ENCODE measurements at regions not wholly inside any gene's neighbourhood (a gene's known extent, or its start where the extent isn't known, plus 50 kb on each side); places are given as distances from the start of the nearest gene placed in this dataset.

GRCh38 chr14:87304404-87304803 lies 688.6 kb downstream of the GALC start:
- H3K36me3 Mint-ChIP-seq = no peaks in the 10 kb centered on the region
- POLR2A ChIA-PET (ENCODE audit: partially characterized antibody) = no interaction called here

GRCh38 chr14:87286826-87287225 lies 706.2 kb downstream of the GALC start:
- H3K27ac ChIP-seq (ENCODE audit: low read depth, low read length) = no peak overlapping the region
- Mint-ChIP-seq H3K4me1 (no peaks in the 10 kb centered on the region), H3K27me3 (no peaks in the 10 kb centered on the region), H3K9me3 (peaks cover under 1 to 18% (median 8%) of the 10 kb centered on the region in 8 donors), H3K36me3 (no peaks in the 10 kb centered on the region), H3K27ac (no peak overlapping the region), H3K4me3 (no peak overlapping the region)
- ChIA-PET POLR2A (ENCODE audit: partially characterized antibody) (no interaction called here), CTCF (ENCODE audit: partially characterized antibody) (no interaction called here)
- no peaks in the 10 kb centered on the region for H3K27me3 ChIP-seq (ENCODE audit: insufficient read depth, low read length)
- no peak for DNase-seq
- no peaks in the 10 kb centered on the region for H3K36me3 ChIP-seq (ENCODE audit: insufficient read depth, low read length)
- H3K4me3 ChIP-seq (ENCODE audit: low read length in 2 of 2) = no peak overlapping the region
- H3K9me3 ChIP-seq (ENCODE audit: control insufficient read depth in 1 of 2, low read length in 2 of 2) = no peaks in the 10 kb centered on the region
- intact Hi-C loops (cut with micrococcal nuclease) = no loop called here
- H3K4me1 ChIP-seq (ENCODE audit: insufficient read depth, low read length) = no peaks in the 10 kb centered on the region

More at GRCh38 chr14:87304404-87304803, 688.6 kb downstream of the GALC start:
- H3K4me1 ChIP-seq (ENCODE audit: insufficient read depth, low read length) = no peaks in the 10 kb centered on the region
- Mint-ChIP-seq H3K4me3 (no peak overlapping the region), H3K4me1 (no peaks in the 10 kb centered on the region), H3K9me3 (peaks cover 0 to 8% (median under 1%) of the 10 kb centered on the region in 8 donors), H3K27ac (no peak overlapping the region), H3K27me3 (no peaks in the 10 kb centered on the region)
- no peak overlapping the region for H3K27ac ChIP-seq (ENCODE audit: low read depth, low read length)
- H3K36me3 ChIP-seq (ENCODE audit: insufficient read depth, low read length) = no peaks in the 10 kb centered on the region
- no peaks in the 10 kb centered on the region for H3K9me3 ChIP-seq (ENCODE audit: control insufficient read depth in 1 of 2, low read length in 2 of 2)
- H3K27me3 ChIP-seq (ENCODE audit: insufficient read depth, low read length) = no peaks in the 10 kb centered on the region
- DNase-seq = no peak
- CTCF ChIA-PET (ENCODE audit: partially characterized antibody) = no interaction called here
- intact Hi-C loops (cut with micrococcal nuclease) = no loop called here
- H3K4me3 ChIP-seq (ENCODE audit: low read length in 2 of 2) = no peak overlapping the region

DNA sequence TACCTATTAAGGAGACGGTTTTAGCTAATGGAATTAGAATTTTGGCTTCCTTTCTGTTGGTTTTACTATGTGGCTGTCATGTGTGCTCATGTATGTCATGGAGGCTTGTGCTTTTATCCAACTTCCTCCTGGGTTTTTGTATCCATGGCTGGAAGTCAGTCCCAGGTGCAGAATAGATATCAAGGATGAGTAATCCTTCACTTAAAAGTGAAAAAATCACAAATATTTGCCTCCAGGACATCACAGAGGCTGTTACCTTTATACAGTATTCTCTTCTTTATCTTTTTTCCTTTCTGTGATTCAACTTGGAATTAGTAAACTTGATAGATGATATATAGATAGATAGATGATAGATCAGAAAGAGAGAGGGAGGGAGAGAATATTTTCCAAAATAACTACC lies 706.8 kb downstream of the GALC start:
- Mint-ChIP-seq H3K4me3 (no peak overlapping the region), H3K4me1 (no peaks in the 10 kb centered on the region), H3K9me3 (peaks cover 0 to 12% (median 6%) of the 10 kb centered on the region in 8 donors), H3K27me3 (no peaks in the 10 kb centered on the region), H3K27ac (no peak overlapping the region), H3K36me3 (no peaks in the 10 kb centered on the region)
- Histone ChIP-seq H3K27ac (ENCODE audit: low read depth, low read length) (no peak overlapping the region), H3K36me3 (ENCODE audit: insufficient read depth, low read length) (no peaks in the 10 kb centered on the region), H3K9me3 (ENCODE audit: control insufficient read depth in 1 of 2, low read length in 2 of 2) (no peaks in the 10 kb centered on the region), H3K4me3 (ENCODE audit: low read length in 2 of 2) (no peak overlapping the region), H3K4me1 (ENCODE audit: insufficient read depth, low read length) (no peaks in the 10 kb centered on the region), H3K27me3 (ENCODE audit: insufficient read depth, low read length) (no peaks in the 10 kb centered on the region)
- CTCF ChIA-PET (ENCODE audit: partially characterized antibody) = no interaction called here
- POLR2A ChIA-PET (ENCODE audit: partially characterized antibody) = no interaction called here
- no peak for DNase-seq
- intact Hi-C loops (cut with micrococcal nuclease) = no loop called here

DNA sequence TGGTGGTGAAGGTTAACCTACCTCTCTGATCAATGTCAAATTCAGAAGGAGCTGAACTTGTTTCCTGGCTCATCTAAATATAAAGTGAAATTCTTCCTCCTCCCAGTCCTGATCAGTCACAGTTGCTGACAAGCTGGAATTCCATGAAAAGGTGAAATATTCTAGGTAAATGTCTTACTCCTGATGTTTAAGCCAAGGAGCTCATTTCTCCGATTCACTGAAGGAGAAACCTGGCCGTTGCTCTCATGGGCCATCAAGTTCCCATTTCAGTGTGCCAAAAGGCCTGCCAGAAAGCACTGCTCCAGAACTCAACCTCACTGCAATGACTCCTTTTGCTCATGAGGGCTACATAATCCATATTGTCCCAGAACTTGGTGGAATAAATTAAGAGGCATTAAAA lies 707.5 kb downstream of the GALC start:
- intact Hi-C loops (cut with micrococcal nuclease) = no loop called here
- ChIA-PET CTCF (ENCODE audit: partially characterized antibody) (no interaction called here), POLR2A (ENCODE audit: partially characterized antibody) (no interaction called here)
- Mint-ChIP-seq H3K27ac (no peak overlapping the region), H3K4me1 (no peaks in the 10 kb centered on the region), H3K36me3 (no peaks in the 10 kb centered on the region), H3K4me3 (no peak overlapping the region), H3K27me3 (no peaks in the 10 kb centered on the region), H3K9me3 (peaks cover 0 to 11% (median 7%) of the 10 kb centered on the region in 8 donors)
- Histone ChIP-seq H3K4me1 (ENCODE audit: insufficient read depth, low read length) (no peaks in the 10 kb centered on the region), H3K9me3 (ENCODE audit: control insufficient read depth in 1 of 2, low read length in 2 of 2) (no peaks in the 10 kb centered on the region), H3K27me3 (ENCODE audit: insufficient read depth, low read length) (no peaks in the 10 kb centered on the region), H3K4me3 (ENCODE audit: low read length in 2 of 2) (no peak overlapping the region), H3K36me3 (ENCODE audit: insufficient read depth, low read length) (no peaks in the 10 kb centered on the region), H3K27ac (ENCODE audit: low read depth, low read length) (no peak overlapping the region)
- DNase-seq = no peak

DNA sequence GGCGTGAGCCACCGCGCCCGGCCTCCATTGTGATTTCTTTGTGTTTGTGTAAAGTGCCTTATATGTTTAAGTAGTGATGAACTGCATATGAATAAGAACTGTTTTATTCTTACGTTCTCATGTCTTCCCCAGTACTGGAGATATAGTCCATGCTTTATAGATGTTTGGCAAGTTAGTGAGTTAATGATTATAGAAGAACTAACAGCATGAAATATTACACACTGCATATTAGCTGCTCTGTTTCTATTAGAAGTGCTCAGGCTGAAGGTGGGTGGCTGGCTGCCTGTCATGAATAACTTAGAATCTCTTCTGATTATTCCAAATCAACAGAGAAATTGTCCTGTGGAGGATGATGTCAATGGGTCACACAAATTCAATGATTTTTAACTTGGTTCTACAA lies 709.4 kb downstream of the GALC start:
- Mint-ChIP-seq H3K9me3 (peaks cover 0 to 13% (median 3%) of the 10 kb centered on the region in 8 donors), H3K36me3 (no peaks in the 10 kb centered on the region), H3K27ac (no peak overlapping the region), H3K27me3 (no peaks in the 10 kb centered on the region), H3K4me1 (no peaks in the 10 kb centered on the region), H3K4me3 (no peak overlapping the region)
- no peak for DNase-seq
- no peaks in the 10 kb centered on the region for H3K9me3 ChIP-seq (ENCODE audit: control insufficient read depth in 1 of 2, low read length in 2 of 2)
- H3K27me3 ChIP-seq (ENCODE audit: insufficient read depth, low read length) = no peaks in the 10 kb centered on the region
- no peaks in the 10 kb centered on the region for H3K36me3 ChIP-seq (ENCODE audit: insufficient read depth, low read length)
- H3K27ac ChIP-seq (ENCODE audit: low read depth, low read length) = no peak overlapping the region
- CTCF ChIA-PET (ENCODE audit: partially characterized antibody) = no interaction called here
- no peak overlapping the region for H3K4me3 ChIP-seq (ENCODE audit: low read length in 2 of 2)
- intact Hi-C loops (cut with micrococcal nuclease) = no loop called here
- POLR2A ChIA-PET (ENCODE audit: partially characterized antibody) = no interaction called here
- no peaks in the 10 kb centered on the region for H3K4me1 ChIP-seq (ENCODE audit: insufficient read depth, low read length)

DNA sequence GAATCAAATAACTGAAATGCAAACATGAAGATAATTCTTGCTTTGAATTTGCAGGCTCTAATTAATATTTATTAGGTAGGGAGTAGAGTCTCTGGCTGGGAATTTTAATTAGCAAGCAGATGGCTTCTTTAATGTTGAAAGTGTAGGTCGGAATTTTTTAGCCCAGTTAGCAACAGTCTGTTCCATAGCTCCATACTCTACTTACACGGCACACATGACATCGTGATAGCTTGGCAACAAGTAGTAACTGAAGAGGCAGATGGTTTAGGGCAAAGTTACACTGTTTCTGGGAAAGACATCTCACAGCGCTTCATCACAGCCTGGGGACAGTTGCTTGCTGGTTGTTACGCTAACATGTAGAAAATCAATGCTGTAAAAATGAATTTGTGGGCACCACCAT lies 710.7 kb downstream of the GALC start:
- H3K27me3 ChIP-seq (ENCODE audit: insufficient read depth, low read length) = no peaks in the 10 kb centered on the region
- H3K36me3 ChIP-seq (ENCODE audit: insufficient read depth, low read length) = no peaks in the 10 kb centered on the region
- no peaks in the 10 kb centered on the region for H3K9me3 ChIP-seq (ENCODE audit: control insufficient read depth in 1 of 2, low read length in 2 of 2)
- DNase-seq = no peak
- POLR2A ChIA-PET (ENCODE audit: partially characterized antibody) = no interaction called here
- H3K4me1 ChIP-seq (ENCODE audit: insufficient read depth, low read length) = no peaks in the 10 kb centered on the region
- no peak overlapping the region for H3K4me3 Mint-ChIP-seq
- H3K27ac Mint-ChIP-seq = no peak overlapping the region
- H3K27ac ChIP-seq (ENCODE audit: low read depth, low read length) = no peak overlapping the region
- H3K4me3 ChIP-seq (ENCODE audit: low read length in 2 of 2) = no peak overlapping the region
- CTCF ChIA-PET (ENCODE audit: partially characterized antibody) = no interaction called here
- no peaks in the 10 kb centered on the region for H3K27me3 Mint-ChIP-seq
- intact Hi-C loops (cut with micrococcal nuclease) = no loop called here
- peaks cover 0 to 12% (median 3%) of the 10 kb centered on the region in 8 donors for H3K9me3 Mint-ChIP-seq
- no peaks in the 10 kb centered on the region for H3K4me1 Mint-ChIP-seq
- no peaks in the 10 kb centered on the region for H3K36me3 Mint-ChIP-seq

GRCh38 chr14:87278415-87278814 lies 714.6 kb downstream of the GALC start:
- Histone ChIP-seq H3K9me3 (ENCODE audit: control insufficient read depth in 1 of 2, low read length in 2 of 2) (no peaks in the 10 kb centered on the region), H3K4me3 (ENCODE audit: low read length in 2 of 2) (no peak overlapping the region), H3K36me3 (ENCODE audit: insufficient read depth, low read length) (no peaks in the 10 kb centered on the region), H3K4me1 (ENCODE audit: insufficient read depth, low read length) (no peaks in the 10 kb centered on the region), H3K27me3 (ENCODE audit: insufficient read depth, low read length) (no peaks in the 10 kb centered on the region), H3K27ac (ENCODE audit: low read depth, low read length) (no peak overlapping the region)
- Mint-ChIP-seq H3K36me3 (no peaks in the 10 kb centered on the region), H3K4me1 (no peaks in the 10 kb centered on the region), H3K27me3 (no peaks in the 10 kb centered on the region), H3K4me3 (no peak overlapping the region), H3K9me3 (peaks cover 0 to 13% (median 3%) of the 10 kb centered on the region in 8 donors), H3K27ac (no peak overlapping the region)
- CTCF ChIA-PET (ENCODE audit: partially characterized antibody) = no interaction called here
- intact Hi-C loops (cut with micrococcal nuclease) = no loop called here
- POLR2A ChIA-PET (ENCODE audit: partially characterized antibody) = no interaction called here
- DNase-seq = no peak

- H3K27me3 Mint-ChIP-seq = no peaks in the 10 kb centered on the region
- ChIA-PET CTCF (ENCODE audit: partially characterized antibody) (no interaction called here), POLR2A (ENCODE audit: partially characterized antibody) (no interaction called here)
- no peaks in the 10 kb centered on the region for H3K36me3 Mint-ChIP-seq
- no peak overlapping the region for H3K4me3 ChIP-seq (ENCODE audit: low read length in 2 of 2)
- no peak overlapping the region for H3K4me3 Mint-ChIP-seq
- no peaks in the 10 kb centered on the region for H3K4me1 Mint-ChIP-seq
- H3K27ac Mint-ChIP-seq = no peak overlapping the region
- no peak overlapping the region for H3K27ac ChIP-seq (ENCODE audit: low read depth, low read length)
- H3K27me3 ChIP-seq (ENCODE audit: insufficient read depth, low read length) = no peaks in the 10 kb centered on the region
- intact Hi-C loops (cut with micrococcal nuclease) = no loop called here
- no peaks in the 10 kb centered on the region for H3K4me1 ChIP-seq (ENCODE audit: insufficient read depth, low read length)
- H3K9me3 ChIP-seq (ENCODE audit: control insufficient read depth in 1 of 2, low read length in 2 of 2) = no peaks in the 10 kb centered on the region
- H3K36me3 ChIP-seq (ENCODE audit: insufficient read depth, low read length) = no peaks in the 10 kb centered on the region
- peaks cover 0 to 15% (median 4%) of the 10 kb centered on the region in 8 donors for H3K9me3 Mint-ChIP-seq
- DNase-seq = no peak
Measured at GRCh38 chr14:87271331-87271730, 721.7 kb downstream of the GALC start.
